NCI-H526 treated with DMSO at 0.1 percent for 48 hours (cell line): ENCODE measurements at regions not wholly inside any gene's neighbourhood (a gene's known extent, or its start where the extent isn't known, plus 50 kb on each side); places are given as distances from the start of the nearest gene placed in this dataset.
"Not testable (repeated sequence)": the region's sequence is repeated elsewhere in the genome, so short reads cannot be mapped to it uniquely, and the experiment has no call there.

Experiments used
- DNase-seq: peaks from one replicate; lab custom pipeline; 2025; lab: John Stamatoyannopoulos, UW

DNA sequence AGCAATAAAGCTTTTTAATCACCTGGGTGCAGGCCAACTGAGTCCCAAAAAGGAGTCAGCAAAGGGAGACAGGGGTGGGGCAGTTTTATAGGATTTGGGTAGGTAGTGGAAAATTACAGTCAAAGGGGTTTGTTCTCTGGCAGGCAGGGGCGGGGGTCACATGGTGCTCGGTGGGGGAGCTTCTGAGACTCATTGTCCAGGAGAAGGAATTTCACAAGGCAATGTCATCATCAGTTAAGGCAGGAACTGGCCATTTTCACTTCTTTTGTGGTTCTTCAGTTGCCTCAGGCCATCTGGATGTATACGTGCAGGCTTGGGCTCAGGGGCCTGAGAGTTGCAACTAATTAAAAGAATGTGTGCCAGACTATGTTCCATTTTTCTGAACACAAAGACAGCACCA lies 147.5 kb upstream of the SCN7A start:
- not testable (repeated sequence) for DNase-seq

DNA sequence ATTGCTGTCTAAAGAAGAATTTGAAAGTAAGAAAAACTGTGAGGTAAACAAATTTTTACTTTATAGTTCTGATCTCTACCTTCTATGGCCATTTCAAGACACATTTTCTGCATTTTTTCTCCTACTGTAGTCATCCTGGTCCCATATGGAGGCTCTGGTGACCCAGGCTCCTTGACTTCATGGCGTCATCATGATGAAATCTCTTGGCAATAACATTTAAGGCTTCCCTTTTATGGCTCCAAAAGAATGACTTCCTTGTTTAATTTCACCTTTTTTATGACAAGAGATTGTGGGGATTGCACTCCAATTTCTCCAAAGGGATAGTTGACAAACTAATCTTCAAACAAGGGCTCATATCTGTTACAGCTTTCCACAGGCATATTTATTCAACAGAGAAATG lies 143.0 kb upstream of the SCN7A start:
- DNase-seq: no peak

GRCh38 chr2:166634706-166635105 lies 140.7 kb upstream of the SCN7A start:
- no peak for DNase-seq

DNA sequence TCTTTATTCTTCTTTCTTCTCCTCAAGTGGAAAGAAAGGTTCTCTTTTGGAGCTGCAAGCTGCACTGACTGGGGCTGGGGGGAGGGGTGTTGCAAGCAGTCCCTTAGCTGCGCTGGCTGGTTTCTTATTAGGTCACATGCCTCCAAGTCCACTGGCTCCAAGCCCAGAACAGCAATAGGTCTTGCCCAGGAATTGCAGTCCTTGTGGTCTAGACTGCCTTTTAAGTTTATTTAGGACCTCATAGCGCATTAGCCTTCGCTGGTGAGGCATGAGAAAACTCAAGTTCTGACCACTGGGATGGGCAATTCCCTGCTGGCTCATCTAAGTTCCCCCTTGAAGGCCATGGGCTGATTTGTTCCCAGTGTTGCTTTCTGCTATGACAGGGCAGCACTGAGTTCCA lies 138.6 kb upstream of the SCN7A start:
- DNase-seq: no peak

DNA sequence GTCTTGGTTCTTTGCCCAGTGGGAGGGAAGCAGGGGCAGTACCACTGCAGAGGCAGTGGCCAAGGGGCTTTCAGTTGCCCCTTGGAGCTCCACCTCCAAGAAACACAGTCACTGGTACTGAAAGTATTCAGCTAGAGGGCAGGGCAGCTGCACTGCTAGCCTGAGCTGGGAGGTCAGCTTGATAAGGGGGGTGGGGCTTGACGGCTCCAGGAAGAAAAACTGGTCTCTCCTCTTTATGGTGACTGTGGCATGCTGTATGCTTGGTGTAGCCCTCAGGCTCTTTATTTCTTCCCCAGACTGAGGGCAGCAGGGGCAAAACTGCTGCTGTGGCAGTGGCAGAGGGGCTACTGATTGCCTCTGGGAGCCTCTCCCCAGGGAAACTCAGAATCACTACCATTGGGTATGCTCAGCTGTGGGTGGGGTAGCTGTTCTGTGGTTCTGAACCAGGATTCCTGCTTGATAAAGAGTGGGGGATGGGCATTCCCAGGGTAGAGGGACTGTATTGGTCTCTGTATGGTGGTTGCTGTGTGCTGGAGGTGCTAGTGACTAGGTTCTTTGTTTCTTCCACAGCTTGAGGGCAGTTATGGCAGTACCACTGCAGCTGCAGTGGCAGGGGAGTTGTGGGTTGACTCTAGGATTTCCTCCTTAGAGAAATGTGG lies 134.6 kb upstream of the SCN7A start:
- no peak for DNase-seq

- DNase-seq: no peak
These were observed 133.8 kb upstream of the SCN7A start for GRCh38 chr2:166627893-166628292.

DNA sequence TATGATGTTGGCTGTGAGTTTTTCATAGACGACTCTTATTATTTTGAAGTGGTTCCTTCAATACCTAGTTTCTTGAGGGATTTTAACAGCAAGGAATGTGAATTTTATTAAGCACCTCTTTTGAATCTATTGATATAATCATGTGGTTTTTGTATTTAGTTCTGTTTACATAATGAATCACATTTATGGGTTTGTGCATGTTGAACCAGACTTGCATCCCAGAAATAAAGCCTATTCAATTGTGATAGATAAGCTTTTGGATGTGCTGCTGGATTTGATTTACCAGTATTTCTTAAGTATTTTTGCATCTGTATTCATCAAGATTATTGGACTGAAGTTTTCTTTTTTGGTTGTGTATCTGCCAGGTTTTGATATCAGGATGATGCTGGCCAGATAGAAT lies 131.6 kb upstream of the SCN7A start:
- no peak for DNase-seq

DNA sequence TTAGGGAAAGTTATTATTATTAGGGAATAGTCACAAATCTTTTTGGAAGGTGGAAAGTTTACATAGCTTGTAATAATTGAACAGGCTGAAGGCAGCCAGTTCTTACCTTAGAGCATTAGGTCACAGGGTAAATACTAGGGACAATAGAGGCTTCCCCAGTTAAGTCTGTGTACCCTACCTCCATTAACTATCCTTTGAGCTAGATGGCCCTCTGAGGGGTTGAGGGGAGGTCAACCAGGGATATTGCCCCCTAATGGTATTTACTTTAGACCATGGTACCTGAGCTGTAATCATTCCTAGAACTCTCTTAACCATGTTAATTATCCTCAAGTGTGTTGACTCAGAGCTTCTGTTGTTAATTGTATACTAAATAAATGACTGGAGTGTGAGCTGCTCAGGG lies 120.5 kb upstream of the SCN7A start:
- DNase-seq: no peak

- DNase-seq: no peak
These were observed 120.0 kb upstream of the SCN7A start for GRCh38 chr2:166614029-166614428.

GRCh38 chr2:166613226-166613625 lies 119.2 kb upstream of the SCN7A start:
- no peak for DNase-seq

GRCh38 chr2:166612214-166612613 lies 118.2 kb upstream of the SCN7A start:
- no peak for DNase-seq

DNA sequence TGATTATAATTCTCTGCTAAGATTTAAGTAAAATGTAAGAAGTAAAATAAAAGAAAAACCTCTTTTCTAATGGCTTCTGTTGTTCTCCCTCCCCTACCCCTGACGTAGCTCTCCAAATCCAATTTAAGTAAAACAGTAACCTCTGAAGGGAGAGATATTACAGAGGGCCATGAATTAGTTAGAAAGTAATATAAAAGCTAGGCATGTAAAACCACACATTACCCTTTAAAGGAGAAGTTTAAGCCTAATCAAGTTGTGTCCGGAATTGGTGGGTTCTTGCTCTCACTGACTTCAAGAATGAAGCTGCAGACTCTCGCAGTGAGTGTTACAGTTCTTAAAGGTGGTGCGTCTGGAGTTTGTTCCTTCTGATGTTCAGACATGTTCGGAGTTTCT lies 116.9 kb upstream of the SCN7A start:
- DNase-seq: no peak

- DNase-seq: no peak
These were observed 116.3 kb upstream of the SCN7A start for GRCh38 chr2:166610180-166610912.

GRCh38 chr2:166609183-166609959 lies 115.3 kb upstream of the SCN7A start:
- DNase-seq: peak; percentile 58

DNA sequence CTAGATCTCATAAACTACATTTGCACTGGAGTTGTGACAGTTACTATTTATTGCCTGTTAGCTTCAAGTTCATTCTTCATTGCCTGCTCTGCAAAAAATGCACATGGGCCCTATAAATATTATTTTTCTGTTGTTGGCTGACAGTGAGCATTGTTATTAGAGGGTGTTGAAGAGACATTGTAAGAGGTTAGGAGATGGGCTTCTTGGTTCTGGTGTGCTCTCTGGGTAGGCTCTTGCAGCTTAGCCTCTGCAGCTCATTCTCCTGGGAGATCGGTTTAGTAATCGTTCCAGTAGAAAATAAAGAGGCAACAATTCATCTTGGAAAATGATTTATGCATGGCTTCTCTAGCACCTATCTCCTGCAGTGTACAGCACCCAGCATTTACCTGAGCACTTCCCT lies 113.8 kb upstream of the SCN7A start:
- no peak for DNase-seq

- no peak for DNase-seq
These were observed 99.4 kb upstream of the SCN7A start for GRCh38 chr2:166593403-166593802.

GRCh38 chr2:166592750-166593149 lies 98.7 kb upstream of the SCN7A start:
- no peak for DNase-seq

DNA sequence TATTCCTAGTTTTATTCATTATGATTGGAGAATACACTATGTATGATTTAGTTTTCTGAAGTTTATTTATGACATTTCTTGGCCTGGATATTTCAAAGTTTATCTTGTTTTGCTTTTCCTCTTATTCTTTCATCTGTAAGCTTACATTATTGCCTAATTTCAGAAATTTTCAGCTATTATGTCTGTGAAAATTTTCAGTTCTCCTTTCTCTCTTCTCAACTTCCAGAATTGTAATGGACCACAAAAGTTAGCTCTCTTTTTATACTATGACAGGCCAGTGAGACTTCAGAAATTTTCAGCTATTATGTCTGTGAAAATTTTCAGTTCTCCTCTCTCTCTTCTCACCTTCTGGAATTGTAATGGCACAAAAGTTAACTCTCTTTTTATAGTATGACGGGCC lies 97.2 kb upstream of the SCN7A start:
- DNase-seq: no peak

GRCh38 chr2:166573391-166573790 lies 79.3 kb upstream of the SCN7A start:
- no peak for DNase-seq

- no peak for DNase-seq
These were observed 78.9 kb upstream of the SCN7A start for GRCh38 chr2:166572937-166573336.

DNA sequence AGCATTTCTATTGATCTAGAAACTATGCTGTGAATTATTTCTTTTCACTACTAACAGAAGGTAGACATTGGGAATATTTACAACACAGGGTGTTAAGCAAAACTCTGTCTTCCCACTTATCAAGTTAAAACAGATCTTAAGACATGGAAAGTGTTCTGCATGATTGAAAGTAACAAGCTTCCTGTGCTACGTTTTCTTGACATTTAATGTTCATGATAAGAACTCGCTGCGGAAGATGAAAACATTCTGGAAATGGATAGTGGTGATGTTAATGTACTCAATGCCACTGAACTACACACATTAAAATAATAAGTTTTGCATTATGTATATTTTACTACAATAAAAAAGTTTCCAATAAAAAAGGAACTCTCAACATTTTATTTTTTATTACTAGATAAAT lies 74.4 kb upstream of the SCN7A start:
- DNase-seq: no peak

- DNase-seq: no peak
These were observed 71.5 kb upstream of the SCN7A start for GRCh38 chr2:166565501-166565900.

DNA sequence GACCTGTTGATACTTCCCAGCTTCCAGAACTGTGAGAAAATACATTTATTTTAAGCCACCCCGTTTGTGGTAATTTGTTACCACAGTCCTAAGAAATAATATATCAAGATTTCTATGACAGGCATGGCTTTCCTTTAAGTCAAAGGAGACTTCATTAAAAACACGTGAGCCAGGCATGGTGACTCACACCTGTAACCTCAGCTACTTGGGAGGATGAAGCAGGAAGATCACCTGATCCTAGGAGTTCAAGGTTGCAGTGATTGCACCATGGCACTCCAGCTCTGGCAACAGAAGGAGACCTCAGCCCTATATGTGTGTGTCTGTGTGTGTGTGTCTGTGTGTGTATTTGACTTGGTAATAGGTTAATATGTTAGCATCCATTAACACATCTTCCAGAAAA lies 69.8 kb upstream of the SCN7A start:
- DNase-seq: no peak
